K562 (cell line): ENCODE measurements at regions not wholly inside any gene's neighbourhood (a gene's known extent, or its start where the extent isn't known, plus 50 kb on each side); places are given as distances from the start of the nearest gene placed in this dataset.

Experiments used
- ATAC-seq: fragments of 200-7000 bp; cut with Tn5 transposase; 3 replicates; pipeline ENCODE4 v1.9.1; 2020; ENCODE audit warnings: moderate library complexity
- BruUV-seq: library from RNA; stranded (reverse); fragments of 400-500 nt; replicated peaks from 2 replicates; lab custom pipeline; 2021; lab: Mats Ljungman, UMichigan
- CTCF ChIA-PET: fragments of 300-600 bp; formaldehyde crosslinking; extraction: SDS; loops from one replicate; lab custom pipeline; 2021; ENCODE audit warnings: low intra/inter-chr PET ratio; lab: Yijun Ruan, JAX
- POLR2A ChIA-PET: fragments of 300-600, 350-650 bp; sonication (Branson Sonifier 250); formaldehyde crosslinking; extraction: SDS; loops from one replicate; lab custom pipeline; 2021; ENCODE audit warnings: antibody characterized with exemption, inconsistent platforms; lab: Yijun Ruan, JAX
- DNase-seq, 4 experiments: peaks; one replicate each; pipeline versions ENCODE4 v3.0.0 to v3.0.0-alpha.2; 2011 to 2018; ENCODE audit warnings: low spot score in 3 of 4, mixed read lengths in 3 of 4; ENCODE audit errors: extremely low read depth in 1 of 4
- FAIRE-seq: peaks from 2 replicates; lab custom pipeline; 2011; peaks lifted over from hg19 to GRCh38; lab: Jason Lieb, UNC
- H2AFZ ChIP-seq: 2 replicates; pipeline ENCODE4 v1.6.0; 2011; ENCODE audit warnings: low read depth, low read length, control low read depth, inconsistent platforms
- H3K27ac ChIP-seq: fragments of 200-600 bp; 3 replicates; pipeline ENCODE4 v1.8.0; 2011; ENCODE audit warnings: low read depth, mild to moderate bottlenecking, control low read depth, inconsistent platforms, low read length, moderate library complexity, mixed read lengths; ENCODE audit errors: extremely low read depth
- H3K27me3 ChIP-seq, 2 experiments: fragments of 300-600 bp in 1 of 2; 2 replicates in 1 of 2; 3 replicates in 1 of 2; pipeline versions ENCODE4 v1.6.0 to v1.8.0; 2011; ENCODE audit warnings: inconsistent platforms in 2 of 2, low read length in 2 of 2, mild to moderate bottlenecking in 1 of 2, mixed read lengths in 1 of 2, moderate library complexity in 1 of 2; ENCODE audit not compliant: control insufficient read depth in 2 of 2, insufficient read depth in 2 of 2
- H3K36me3 ChIP-seq: fragments of 300-600 bp; 3 replicates; pipeline ENCODE4 v1.8.0; 2011; ENCODE audit warnings: mild to moderate bottlenecking, low read length, inconsistent platforms; ENCODE audit not compliant: control insufficient read depth, insufficient read depth
- H3K4me1 ChIP-seq, 2 experiments: fragments of 200-600 bp in 1 of 2; replicated peaks in 1 of 2; 2 replicates in 1 of 2; 3 replicates in 1 of 2; pipeline versions ENCODE4 v1.5.1 to v1.8.0; 2011; ENCODE audit warnings: inconsistent platforms in 2 of 2, low read length in 2 of 2, mild to moderate bottlenecking in 1 of 2, mixed read lengths in 1 of 2, moderate library complexity in 1 of 2; ENCODE audit not compliant: control insufficient read depth in 2 of 2, insufficient read depth in 2 of 2
- H3K4me2 ChIP-seq: 2 replicates; pipeline ENCODE4 v1.6.1; 2011; ENCODE audit warnings: low read length, control low read depth, inconsistent platforms, mixed read lengths; ENCODE audit not compliant: insufficient read depth
- H3K4me3 ChIP-seq: fragments of 200-600 bp; sonication (generic), shearing (Covaris generic); 2 replicates; pipeline ENCODE4 v1.5.1; 2016; ENCODE audit warnings: control low read depth, inconsistent platforms
- H3K79me2 ChIP-seq: fragments of 200-600 bp; 3 replicates; pipeline ENCODE4 v1.8.0; 2011; ENCODE audit warnings: low read length, inconsistent platforms; ENCODE audit not compliant: control insufficient read depth, insufficient read depth
- H3K9ac ChIP-seq, 2 experiments: 2 replicates each; pipeline versions ENCODE4 v1.6.0 to v1.6.1; 2011; ENCODE audit warnings: low read depth in 2 of 2, low read length in 2 of 2, control low read depth in 1 of 2, inconsistent platforms in 1 of 2, mild to moderate bottlenecking in 1 of 2, mixed read lengths in 1 of 2; ENCODE audit not compliant: insufficient read depth in 1 of 2
- H3K9me1 ChIP-seq: one replicate; pipeline ENCODE4 v1.6.0; 2011; ENCODE audit warnings: inconsistent platforms, mild to moderate bottlenecking, low read length, moderate library complexity; ENCODE audit not compliant: control insufficient read depth, insufficient read depth
- H3K9me3 ChIP-seq: replicated peaks from 2 replicates; pipeline ENCODE4 v1.5.1; 2011; ENCODE audit warnings: low read depth, low read length, inconsistent platforms; ENCODE audit not compliant: control insufficient read depth, insufficient read depth
- H4K20me1 ChIP-seq: replicated peaks from 2 replicates; pipeline ENCODE4 v1.6.1; 2011; ENCODE audit warnings: low read length, inconsistent platforms, mixed read lengths; ENCODE audit not compliant: control insufficient read depth, insufficient read depth
- CBX1 ChIP-seq: sonication (generic); IDR thresholded peaks from 2 replicates; pipeline ENCODE4 v1.6.1; 2016; ENCODE audit warnings: antibody characterized with exemption, low read depth, mild to moderate bottlenecking
- EHMT2 ChIP-seq: fragments of 450-650 bp; IDR thresholded peaks from 2 replicates; pipeline ENCODE4 v1.6.1; 2018; ENCODE audit warnings: antibody characterized with exemption
- KLF10 ChIP-seq: fragments of 250-450 bp; sonication (Bioruptor Pico); IDR thresholded peaks from 2 replicates; pipeline ENCODE4 v1.6.1; 2021; ENCODE audit warnings: matching md5 sums
- MTA3 ChIP-seq: fragments of 450-650 bp; formaldehyde crosslinking; IDR thresholded peaks from 2 replicates; pipeline ENCODE4 v1.6.1; 2017; ENCODE audit warnings: mild to moderate bottlenecking, borderline replicate concordance
- MYNN ChIP-seq, 2 experiments: sonication (generic); formaldehyde crosslinking in 1 of 2; IDR thresholded peaks; 2 replicates each; pipeline versions ENCODE4 v1.5.0 to v1.6.1; 2016 to 2020; ENCODE audit warnings: antibody characterized with exemption in 1 of 2, missing genetic modification reagents in 1 of 2
- NCOA2 ChIP-seq, 2 experiments: fragments of 450-650 bp; IDR thresholded peaks; 2 replicates each; pipeline ENCODE4 v1.6.1; 2018; ENCODE audit warnings: mild to moderate bottlenecking in 2 of 2, moderate library complexity in 1 of 2; ENCODE audit not compliant: partially characterized antibody in 2 of 2
- NR2F6 ChIP-seq: fragments of 450-650 bp; formaldehyde crosslinking; IDR thresholded peaks from 2 replicates; pipeline ENCODE4 v1.4.0; 2020; ENCODE audit warnings: mild to moderate bottlenecking
- PCBP2 ChIP-seq: fragments of 200-400 bp; formaldehyde crosslinking; IDR thresholded peaks from 2 replicates; pipeline ENCODE4 v1.6.1; 2018; ENCODE audit warnings: low read length, low read depth, mild to moderate bottlenecking, moderate library complexity; ENCODE audit not compliant: poor library complexity, severe bottlenecking
- REST ChIP-seq, 2 experiments: fragments of 450-650 bp; formaldehyde crosslinking in 1 of 2; IDR thresholded peaks; 2 replicates each; pipeline versions ENCODE4 v1.4.0 to v1.6.1; 2014 to 2020; ENCODE audit warnings: mild to moderate bottlenecking in 2 of 2, borderline replicate concordance in 1 of 2, low read depth in 1 of 2
- SAP30 ChIP-seq: fragments of 200-600 bp; sonication (generic); IDR thresholded peaks from 2 replicates; pipeline ENCODE4 v1.6.1; 2012; ENCODE audit warnings: borderline replicate concordance, low read depth, mild to moderate bottlenecking, moderate library complexity, low read length, control low read depth, inconsistent platforms; ENCODE audit not compliant: insufficient read depth, poor library complexity, severe bottlenecking
- TBL1XR1 ChIP-seq, 2 experiments: IDR thresholded peaks; 2 replicates each; pipeline ENCODE4 v1.6.1; 2012; ENCODE audit warnings: improper control_type of control experiment in 2 of 2, low read length in 2 of 2, mild to moderate bottlenecking in 1 of 2
- ZNF253 ChIP-seq: fragments of 250-450 bp; sonication (Bioruptor Pico); conservative IDR thresholded peaks from 2 replicates; pipeline ENCODE4 v1.6.1; 2021; ENCODE audit warnings: mild to moderate bottlenecking
- ZNF408 ChIP-seq: fragments of 250-450 bp; sonication (Bioruptor Pico); IDR thresholded peaks from 2 replicates; pipeline ENCODE4 v1.4.0; 2020; ENCODE audit warnings: low read depth, mild to moderate bottlenecking, moderate library complexity
- ZSCAN29 ChIP-seq: fragments of 450-650 bp; IDR thresholded peaks from 2 replicates; pipeline ENCODE4 v1.6.1; 2017
- ZSCAN32 ChIP-seq: fragments of 450-650 bp; formaldehyde crosslinking; IDR thresholded peaks from 2 replicates; pipeline ENCODE4 v1.4.0; 2020; ENCODE audit warnings: mild to moderate bottlenecking, moderate library complexity
- WGBS: fragments of 100-300 bp; shearing (Covaris generic); methylation state at CpG from one replicate; pipeline ENCODE4 v1.1.6; 2016; ENCODE audit warnings: low coverage, mixed read lengths; ENCODE audit not compliant: insufficient coverage; ENCODE audit errors: missing lambda C conversion rate; 5-methylcytosine and 5-hydroxymethylcytosine counted together
- in situ Hi-C: fragments of 300-500 bp; cut with MboI; formaldehyde crosslinking; loops from 4 replicates; pipeline ENCODE4 v1.15.0; 2018; ENCODE audit warnings: inconsistent platforms, mixed read lengths
- intact Hi-C: fragments of 100-400 bp; cut with micrococcal nuclease; formaldehyde crosslinking; loops from 2 replicates; pipeline ENCODE4 v1.14.2; 2022

- no peak for TF ChIP-seq EHMT2
- no peak for TF ChIP-seq ZNF253 (CRISPR knock-in tag)
- TF ChIP-seq TBL1XR1 (IDR thresholded peaks at IDR 0.05; ENCODE audit: low read length in 2 of 2), result no peak
- TF ChIP-seq MYNN (IDR thresholded peaks at IDR 0.05), result no peak
- no peak for TF ChIP-seq MYNN (CRISPR knock-in tag; IDR thresholded peaks at IDR 0.05)
- TF ChIP-seq ZSCAN32 (CRISPR knock-in tag), result no peak
- no peak for TF ChIP-seq SAP30
- TF ChIP-seq ZSCAN29, result no peak
These were observed 199.4 kb downstream of the NOL4 start (continued) for GRCh38 chr18:34025191-34025801.

GRCh38 chr18:34023471-34023870 lies 201.2 kb downstream of the NOL4 start:
- Histone ChIP-seq H3K9me1 (no peaks in the 10 kb centered on the region), H3K36me3 (no peaks in the 10 kb centered on the region), H4K20me1 (no peaks in the 10 kb centered on the region), H3K27me3 (no peaks in the 10 kb centered on the region), H3K4me1 (no peaks in the 10 kb centered on the region), H3K9me3 (no peaks in the 10 kb centered on the region; the same call in 1 of the 2 replicates), H3K9ac (no peak overlapping the region), H3K4me2 (no peak overlapping the region), H3K79me2 (no peaks in the 10 kb centered on the region), H2AFZ (no peak overlapping the region), H3K27ac (no peak overlapping the region), H3K4me3 (no peak overlapping the region)
- ChIA-PET POLR2A (no interaction called here), CTCF (no interaction called here)
- 0% methylated on average over 4 of the region's 4 CpGs for WGBS
- BruUV-seq, result no TSS peak
- in situ Hi-C loops, result no loop called here
- ATAC-seq (no peak), FAIRE-seq (no peak), DNase-seq (no peak)
- intact Hi-C loops, result no loop called here
- TF ChIP-seq NR2F6 (no peak), NCOA2 (IDR thresholded peaks at IDR 0.05; ENCODE audit: partially characterized antibody in 2 of 2) (no peak), MTA3 (no peak), ZNF408 (CRISPR knock-in tag) (no peak), PCBP2 (no peak), REST (IDR thresholded peaks at IDR 0.05; ENCODE audit: borderline replicate concordance) (no peak), REST (CRISPR knock-in tag; IDR thresholded peaks at IDR 0.05; ENCODE audit: low read depth) (no peak), KLF10 (CRISPR knock-in tag) (no peak), CBX1 (no peak)
